Muscle of back (tissue), 3 donors: ENCODE measurements at regions not wholly inside any gene's neighbourhood (a gene's known extent, or its start where the extent isn't known, plus 50 kb on each side); places are given as distances from the start of the nearest gene placed in this dataset.
"Not testable (repeated sequence)": the region's sequence is repeated elsewhere in the genome, so short reads cannot be mapped to it uniquely, and the experiment has no call there.

ENCODE experiments used
- DNase-seq, 3 donors: peaks; one replicate each; pipeline versions ENCODE4 v3.0.0 to v3.0.0-alpha.2; 2013

DNA sequence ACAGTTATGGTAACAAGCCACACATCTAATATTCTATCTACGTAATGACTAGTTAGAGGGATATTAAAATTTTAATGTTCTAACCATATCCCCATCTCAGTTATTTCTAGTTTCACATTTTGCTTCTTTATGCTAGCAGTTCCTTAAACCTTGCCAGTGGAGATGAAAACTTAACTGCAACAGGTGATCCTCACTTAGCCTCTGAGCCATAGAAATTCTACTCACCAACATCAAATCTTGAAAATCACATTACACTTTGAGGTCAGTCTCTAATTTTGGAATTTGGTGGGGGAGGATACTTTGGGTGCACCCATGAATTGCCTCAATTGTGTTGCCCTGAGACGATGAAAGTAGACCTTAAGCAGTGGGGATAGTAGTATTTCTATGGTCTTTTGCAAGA is 256.4 kb downstream of the GATA3 start:
- DNase-seq: no peak

DNA sequence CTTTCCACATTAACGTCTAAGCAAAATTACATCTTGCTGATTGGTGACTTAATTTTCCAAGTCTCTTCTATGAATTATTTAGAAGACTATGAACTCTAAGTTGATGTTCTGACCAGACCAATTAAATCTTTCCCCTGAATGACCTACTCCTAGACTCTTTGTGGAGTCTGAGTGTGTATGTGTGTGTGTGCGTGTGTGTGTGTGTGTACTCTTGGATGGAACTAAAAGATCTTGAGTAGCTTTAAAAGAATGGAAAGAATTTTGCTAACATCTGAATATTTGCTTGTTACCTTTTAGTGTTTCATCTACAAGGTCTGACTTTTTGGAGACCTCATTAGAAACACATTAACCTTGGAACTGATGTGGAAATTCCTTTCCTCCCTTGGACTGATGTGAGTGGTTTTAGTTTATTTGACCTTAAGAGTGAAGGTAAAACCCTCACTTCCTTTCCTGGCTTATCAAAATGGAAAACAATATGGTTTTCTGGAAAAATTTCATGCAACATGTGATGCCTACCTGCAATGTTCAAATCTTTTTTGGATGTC is 257.1 kb downstream of the GATA3 start:
- no peak for DNase-seq

DNA sequence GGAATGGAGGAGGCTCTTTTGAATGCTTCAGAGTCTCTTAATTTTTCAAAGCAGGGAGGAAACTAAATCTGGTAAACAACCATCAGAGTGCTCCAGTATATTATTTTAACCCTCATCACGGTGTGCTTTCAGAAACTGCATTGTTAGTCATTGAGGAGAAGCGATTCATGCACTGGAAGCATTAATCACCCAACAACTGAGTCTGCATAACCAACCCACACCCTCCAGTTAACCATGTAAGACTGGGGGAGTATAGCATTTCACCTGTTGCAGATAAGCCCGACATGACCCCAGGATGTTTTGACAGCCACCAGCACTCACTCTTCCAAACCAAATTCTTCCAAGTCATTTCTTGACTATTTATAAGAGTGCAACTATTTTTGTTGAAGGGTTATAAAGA is 257.6 kb downstream of the GATA3 start:
- DNase-seq: no peak

DNA sequence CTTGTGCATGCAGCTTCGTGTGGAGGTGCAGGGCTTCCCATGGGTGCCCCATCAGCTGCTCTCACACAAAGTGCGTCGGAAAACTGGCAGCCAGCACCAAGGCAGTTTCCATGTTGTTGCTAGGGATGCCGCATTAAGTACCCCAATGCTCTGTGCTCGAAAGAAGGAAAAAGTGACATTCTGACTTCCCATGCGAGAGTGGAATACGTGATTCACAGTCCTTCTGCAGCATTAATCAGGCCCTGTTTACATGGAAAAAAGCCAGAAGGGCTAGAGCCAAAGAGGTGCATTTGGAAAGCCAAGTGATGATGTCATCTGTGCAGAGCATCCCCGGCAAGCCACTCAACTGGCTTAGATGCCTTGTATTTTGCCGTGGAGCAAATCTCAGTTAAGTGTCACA is 258.3 kb downstream of the GATA3 start:
- peak in 2 of 3 donors; percentile 7 to 10 for DNase-seq

DNA sequence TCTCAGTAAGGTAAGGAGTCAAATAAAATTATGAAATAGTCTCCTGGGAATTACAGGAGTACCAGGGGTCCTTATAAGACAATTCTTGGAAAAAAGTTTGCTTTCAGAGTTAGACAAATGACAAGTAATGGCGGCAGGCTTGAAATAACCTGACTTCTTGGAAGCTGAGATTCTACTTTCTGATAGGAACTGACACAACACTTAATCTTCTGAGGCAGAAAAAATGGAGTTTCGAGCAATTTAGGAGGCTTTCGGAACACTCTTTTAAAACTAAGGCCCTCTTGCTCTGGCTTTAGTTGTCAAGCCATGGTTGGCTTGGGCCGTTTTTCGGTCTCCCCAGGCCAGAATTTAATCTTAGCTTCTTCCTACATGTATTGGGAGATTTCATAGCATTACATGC is 260.0 kb downstream of the GATA3 start:
- no peak for DNase-seq

DNA sequence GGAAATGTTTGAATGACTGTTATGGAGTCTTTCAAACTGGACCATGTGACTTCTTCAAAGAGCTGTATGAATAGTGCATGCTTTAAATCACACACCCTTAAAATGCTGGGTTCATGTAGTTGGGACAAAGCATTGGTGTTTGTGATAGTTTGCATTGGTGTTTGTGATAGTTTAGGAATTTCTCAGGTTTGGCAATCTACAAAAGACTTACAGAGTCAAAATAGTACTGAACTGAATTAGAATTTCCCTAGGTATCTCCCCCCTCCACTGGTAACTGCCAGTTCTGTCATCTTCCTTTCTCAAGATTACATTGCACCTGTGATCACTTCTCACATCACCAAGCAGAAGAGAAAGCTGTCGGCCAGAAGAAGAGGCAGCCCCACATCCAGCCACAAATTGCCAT is 261.1 kb downstream of the GATA3 start:
- DNase-seq: no peak

DNA sequence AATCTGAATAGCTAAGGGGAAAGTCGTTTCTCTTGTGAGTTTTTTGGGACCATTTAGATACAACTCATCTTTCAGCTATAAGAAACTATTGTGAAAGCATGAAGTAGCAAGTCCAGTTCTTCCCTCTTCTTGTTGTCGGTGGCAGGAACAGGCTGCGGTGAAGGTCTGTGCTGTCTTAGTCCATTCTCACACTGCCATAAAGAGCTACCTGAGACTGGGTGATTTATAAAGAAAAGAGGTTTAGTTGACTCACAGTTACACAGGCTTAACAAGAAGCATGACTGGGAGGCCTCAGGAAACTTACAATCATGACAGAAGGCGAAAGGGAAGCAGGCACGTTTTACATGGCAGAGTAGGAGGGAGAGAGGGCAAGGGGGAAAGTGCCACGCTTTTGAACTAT is 261.8 kb downstream of the GATA3 start:
- DNase-seq: no peak

DNA sequence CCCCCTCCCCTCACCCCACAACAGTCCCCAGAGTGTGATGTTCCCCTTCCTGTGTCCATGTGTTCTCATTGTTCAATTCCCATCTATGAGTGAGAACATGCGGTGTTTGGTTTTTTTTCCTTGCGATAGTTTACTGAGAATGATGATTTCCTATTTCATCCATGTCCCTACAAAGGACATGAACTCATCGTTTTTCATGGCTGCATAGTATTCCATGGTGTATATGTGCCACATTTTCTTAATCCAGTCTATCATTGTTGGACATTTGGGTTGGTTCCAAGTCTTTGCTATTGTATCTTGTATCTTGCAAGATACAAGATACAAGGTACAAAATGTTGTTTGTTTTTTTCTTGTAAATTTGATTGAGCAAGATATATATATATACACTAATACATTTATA is 263.9 kb downstream of the GATA3 start:
- not testable (repeated sequence) for DNase-seq

DNA sequence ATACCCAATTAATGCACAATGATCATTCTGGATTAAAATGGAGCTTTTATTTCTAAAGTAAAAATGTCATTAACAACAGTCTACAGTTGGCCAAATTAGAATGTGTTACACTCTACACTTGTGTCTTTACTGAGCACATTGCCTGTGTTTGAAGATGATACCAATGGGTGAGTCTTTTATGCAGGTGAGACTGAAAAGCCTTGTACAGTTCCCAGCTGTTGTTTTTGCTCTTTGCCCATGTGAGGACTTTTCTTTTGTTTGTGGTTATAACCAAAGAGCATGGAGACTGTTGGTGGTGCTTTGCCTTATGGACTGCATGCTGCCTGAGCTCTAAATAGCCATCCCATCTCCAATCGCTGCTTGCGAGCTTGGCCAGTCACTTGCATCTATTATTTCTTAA is 264.5 kb downstream of the GATA3 start:
- DNase-seq: no peak

DNA sequence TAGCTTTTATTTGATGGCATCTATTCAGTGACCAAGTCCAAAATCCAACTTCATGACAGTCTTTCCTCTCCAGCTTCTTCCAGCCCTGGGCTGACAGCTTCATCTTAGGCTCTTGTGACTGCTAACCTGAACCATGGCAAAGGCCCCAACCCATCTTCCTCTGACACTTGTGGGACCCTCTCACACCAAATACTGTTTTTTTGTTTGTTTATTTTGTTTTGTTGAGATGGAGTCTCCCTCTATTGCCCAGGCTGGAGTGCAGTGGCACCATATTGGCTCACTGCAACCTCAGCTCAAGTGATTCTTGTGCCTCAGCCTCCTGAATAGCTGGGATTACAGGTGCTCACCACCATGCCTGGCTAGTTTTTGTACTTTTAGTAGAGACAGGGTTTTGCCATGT is 265.2 kb downstream of the GATA3 start:
- DNase-seq: no peak

DNA sequence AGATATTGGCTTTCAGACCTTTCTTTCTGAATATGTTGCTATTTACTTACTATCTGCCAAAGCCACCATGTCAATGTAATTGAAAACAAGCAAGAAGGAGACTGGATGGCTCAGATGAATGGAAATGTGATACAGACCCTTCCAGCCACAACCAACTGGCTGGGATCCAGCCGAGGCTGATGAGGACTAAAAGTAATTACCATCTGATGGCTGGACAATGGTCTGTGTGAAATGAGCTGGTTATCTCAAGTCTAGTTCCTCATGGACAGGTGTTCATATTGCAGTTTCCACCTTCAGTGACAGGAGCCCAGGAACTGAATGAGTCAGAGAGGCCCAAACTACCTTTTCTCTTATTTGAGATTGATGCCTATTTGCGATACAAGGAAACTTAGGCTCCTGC is 267.5 kb downstream of the GATA3 start:
- no peak for DNase-seq

DNA sequence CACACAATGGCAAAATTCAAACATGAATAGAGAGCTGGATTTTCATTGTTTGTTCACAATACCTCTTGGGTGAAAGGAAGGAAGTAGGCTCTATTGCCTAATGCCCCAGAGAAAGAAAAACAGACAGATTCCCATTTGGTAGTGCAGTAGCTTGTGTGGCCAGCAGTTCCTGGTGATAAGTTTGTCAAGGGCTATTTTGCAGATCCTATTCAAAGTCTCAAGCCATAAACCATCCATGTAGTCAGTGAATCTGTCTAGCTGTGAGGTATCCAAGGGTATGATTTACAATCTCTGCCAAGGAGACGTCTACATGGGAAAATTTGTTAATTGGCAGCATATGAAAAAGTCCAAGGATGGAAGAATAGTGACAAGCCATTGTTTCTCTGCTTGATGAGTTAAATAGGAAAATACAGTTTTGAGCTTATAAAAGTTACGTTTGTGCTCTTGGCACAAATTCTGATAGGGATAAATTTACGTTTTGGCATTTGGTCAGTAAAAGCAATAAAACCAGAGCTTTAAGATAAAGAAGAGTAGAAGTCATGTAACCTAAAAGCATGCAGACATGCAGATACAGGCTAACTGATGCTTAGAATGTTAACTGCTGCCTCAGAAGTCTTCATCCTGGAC is 269.1 kb downstream of the GATA3 start:
- DNase-seq: no peak

DNA sequence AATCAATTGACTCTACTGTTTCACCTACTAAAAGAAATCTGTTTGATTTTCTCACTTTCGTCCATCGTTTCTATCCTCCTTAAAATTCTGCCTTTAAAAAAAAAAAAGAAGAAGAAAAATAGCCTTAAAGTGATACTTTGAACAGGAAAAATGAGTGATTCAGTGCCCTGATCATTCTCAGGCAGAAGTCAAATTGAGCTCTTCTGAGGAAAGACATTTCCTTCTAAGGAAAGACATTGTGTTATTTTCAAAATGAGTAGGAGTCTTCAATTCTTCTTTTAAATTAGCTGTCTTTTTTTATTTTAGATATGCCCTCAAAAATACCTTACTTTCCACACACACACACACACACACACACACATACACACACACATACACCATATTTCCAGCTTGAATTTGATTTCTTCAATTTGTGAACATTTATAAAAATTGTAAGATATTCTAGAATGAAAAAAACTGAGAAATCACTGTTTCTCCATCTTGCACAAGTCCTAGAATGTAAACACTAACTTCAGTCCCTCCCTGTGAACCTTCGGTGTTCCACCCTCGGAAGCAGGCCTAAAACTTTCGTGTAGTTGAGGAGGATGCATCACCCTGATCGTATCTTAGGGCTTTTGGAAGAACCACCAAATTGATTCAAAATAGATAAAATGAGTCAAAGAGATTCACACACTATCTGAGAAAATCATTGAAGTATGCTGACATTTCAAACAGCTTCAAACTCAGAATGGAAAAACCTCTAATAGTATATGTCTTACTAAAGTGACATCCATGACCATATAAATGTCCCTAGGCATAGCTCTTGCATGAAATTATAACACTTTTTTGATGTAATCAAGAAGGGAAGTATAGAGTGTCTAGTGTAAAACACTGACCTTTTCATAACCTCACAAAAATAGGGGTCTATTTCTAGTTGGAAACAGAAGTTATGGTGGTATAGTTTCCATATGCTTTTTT is 270.8 kb downstream of the GATA3 start:
- DNase-seq: no peak

DNA sequence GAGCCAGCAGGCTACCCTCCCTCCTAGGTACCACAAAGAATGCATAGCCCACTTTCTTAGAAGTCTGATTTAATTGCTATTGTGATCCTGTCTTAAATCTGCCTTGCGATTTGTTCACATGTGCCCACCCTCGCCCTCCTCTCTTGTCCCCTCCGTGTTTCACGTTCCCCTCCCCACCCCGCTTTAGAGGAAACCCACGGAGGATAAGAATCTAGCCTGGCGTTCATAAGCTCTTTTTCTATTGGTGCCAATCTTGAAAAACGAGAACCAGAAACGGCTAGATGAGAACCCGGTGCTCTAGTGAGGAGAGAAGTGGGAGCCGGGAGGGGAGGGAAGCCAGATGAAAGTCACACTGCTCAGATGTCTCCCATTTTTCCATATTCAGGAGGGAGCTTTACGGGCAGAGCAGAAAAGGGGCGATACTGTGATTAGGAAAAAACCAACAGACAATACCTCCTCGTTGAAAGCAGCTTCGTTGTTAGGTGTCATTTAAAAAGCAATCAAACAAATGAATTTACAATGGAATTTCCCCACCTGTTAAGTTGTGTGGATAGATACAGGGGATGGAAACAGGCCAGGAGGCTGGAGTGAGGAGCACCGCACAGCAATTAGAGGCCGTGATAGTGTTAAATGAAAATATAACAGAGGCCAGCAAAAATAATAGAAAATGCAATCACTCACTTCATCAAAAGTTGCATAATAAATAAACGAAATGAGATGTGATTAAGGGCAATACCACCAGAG is 272.1 kb downstream of the GATA3 start:
- DNase-seq: no peak

DNA sequence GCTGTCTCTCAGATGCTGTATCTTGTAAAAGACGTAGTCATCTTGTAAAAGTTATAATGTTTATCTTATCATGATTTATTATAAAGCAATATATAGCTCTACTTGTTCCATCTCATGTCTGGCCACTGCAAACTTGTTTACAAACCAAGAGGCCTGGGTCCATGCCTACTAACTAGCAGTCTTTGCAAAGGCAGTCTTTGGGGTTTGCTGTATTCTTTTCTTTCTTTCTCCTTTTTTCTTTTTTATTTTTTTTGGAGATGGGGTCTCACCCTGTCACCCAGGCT is 272.6 kb downstream of the GATA3 start:
- DNase-seq: no peak

DNA sequence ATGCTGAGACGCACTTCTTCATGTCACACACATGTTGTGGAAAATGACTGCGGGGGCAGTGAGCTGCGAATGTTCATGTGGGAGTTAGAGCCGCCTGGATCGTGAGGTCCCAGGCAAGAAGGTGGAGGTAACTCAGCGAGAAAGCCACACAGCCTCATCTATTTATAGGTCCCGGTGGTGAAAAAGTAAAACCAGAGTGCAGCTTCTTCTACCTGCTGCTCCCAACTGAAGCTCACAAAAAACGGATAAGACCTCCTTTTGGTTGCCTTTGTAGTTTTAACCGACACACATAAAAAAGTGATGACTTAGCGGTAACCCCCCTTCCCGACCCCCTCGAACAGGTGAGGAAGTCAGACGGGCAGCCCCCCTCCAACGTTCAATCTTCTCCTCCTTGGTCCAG is 276.9 kb downstream of the GATA3 start:
- DNase-seq: no peak

DNA sequence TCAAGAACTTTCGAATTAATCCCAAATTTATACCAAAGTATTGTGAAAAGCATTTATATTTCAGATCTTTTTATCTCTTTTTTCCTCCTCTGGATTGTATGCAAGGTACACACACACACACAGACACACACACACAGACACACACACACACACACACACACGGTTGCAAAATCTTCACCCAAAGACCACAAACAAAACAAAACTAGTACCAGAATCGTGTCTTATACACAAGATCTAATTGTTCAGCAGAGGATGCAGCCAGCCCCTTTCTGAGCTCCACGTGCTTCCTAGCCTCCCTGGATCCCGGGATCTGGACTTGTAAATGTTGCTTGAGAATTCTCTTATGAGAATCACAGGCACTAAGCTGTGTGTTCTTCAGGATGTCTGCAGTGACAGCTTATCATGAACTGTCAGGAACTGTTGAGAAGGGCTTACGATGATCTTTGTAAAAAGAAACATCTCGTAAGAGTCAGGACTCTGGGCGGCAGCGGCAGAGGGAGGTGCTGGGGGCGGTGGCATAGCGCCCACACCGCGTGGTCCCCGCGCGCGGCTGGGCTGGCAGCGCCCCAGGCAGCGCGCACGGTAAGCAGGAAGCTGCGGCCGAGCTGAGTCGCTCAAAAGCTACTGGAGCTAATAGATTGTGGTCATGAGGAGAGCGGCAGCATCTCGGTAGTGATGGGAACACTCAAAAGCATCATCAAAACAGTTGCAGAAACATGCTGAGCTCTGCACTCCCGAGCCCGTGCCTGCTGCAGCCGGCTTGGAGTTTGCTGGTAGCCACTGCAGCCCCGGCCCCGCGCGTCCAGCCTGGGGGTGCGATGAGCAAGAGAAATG is 277.6 kb downstream of the GATA3 start:
- DNase-seq: peak; percentile 9 to 63 (median 40)

DNA sequence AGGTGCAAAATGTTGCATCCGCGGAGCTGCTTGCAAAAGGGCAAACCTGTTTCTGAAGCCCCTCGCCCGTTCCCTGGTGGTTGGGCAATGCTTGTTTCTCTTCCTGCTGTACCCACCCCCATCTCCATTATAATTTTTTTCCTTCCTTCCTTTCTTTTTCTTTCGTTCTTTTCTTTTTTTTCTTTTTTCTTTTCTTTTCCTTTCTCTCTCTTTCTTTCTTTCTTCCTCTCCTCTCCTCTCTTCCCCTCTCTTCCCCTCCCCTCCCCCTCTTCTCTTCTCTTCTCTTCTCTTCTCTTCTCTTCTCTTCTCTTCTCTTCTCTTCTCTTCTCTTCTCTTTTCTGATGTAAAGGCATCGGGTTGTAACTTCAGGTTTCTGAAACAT is 278.2 kb downstream of the GATA3 start:
- no peak for DNase-seq

DNA sequence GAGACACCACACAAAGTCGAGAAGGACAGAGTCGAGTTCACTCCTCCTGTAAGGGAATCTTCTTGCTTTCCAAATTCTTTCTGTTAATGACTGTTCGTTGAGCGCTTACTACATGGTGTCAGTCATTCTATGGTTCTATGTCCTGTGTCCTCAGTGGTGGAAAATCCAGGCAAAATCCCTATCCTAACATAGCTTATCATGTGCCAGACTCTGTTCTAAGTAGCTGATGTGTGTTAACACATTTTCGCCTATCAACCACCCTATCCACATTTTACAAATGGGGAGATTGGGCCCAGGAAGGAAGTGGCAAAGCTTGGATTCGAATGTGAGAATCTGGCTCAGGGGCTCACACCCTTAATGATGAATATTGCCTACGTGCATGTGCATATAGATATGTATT is 280.1 kb downstream of the GATA3 start:
- DNase-seq: no peak

DNA sequence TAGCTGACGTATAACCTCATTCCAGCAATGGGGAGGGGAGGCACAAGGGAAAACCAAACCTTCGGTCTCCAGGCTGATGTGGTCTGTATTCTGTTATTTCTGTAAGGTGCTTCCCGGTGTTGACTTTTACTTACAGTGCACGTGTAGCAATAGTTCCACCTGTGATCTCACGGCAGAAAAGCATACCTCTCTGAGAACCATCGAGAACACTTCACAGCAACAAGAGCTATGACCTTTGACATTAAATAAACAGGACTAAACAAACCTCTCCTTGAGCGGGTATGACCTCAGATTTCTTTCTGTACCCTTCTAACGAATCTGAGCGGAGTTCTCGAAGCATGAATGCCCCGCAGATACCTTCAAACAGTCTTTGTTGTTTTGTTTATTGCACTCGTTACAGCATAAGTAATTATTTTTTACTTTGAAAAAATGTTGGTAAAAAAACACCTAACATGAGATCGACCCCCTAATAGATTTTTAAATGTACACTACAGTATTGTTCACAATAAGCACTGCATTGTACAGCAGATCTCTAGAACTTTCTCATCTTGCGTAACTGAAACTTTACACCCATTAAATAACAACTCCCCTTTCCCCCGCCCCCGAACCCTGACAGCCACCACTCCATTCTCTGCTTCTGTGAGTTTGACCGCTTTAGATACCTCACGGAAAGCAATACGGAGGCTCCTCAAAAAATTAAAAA is 282.3 kb downstream of the GATA3 start:
- DNase-seq: no peak

DNA sequence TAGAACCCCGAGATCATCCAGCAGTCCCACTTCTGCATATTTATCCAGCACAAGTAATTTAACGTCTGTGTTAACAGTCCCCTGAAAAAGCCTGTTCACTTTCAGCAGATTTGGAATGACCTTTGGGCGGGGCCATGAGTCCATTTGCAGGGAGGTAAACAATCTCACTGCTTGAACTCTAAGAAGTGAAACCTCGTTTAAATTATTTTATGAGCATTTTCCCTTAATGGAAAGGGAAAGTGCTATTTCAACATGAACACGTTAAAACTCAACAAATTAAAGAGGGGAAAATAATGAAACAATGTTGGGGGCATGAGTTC is 282.8 kb downstream of the GATA3 start:
- no peak for DNase-seq
